ENCODE measurements at regions not wholly inside any gene's neighbourhood (a gene's known extent, or its start where the extent isn't known, plus 50 kb on each side); places are given as distances from the start of the nearest gene placed in this dataset.
A peak's percentile ranks its signal among the peaks of the same experiment; 100 is the strongest.

DNA sequence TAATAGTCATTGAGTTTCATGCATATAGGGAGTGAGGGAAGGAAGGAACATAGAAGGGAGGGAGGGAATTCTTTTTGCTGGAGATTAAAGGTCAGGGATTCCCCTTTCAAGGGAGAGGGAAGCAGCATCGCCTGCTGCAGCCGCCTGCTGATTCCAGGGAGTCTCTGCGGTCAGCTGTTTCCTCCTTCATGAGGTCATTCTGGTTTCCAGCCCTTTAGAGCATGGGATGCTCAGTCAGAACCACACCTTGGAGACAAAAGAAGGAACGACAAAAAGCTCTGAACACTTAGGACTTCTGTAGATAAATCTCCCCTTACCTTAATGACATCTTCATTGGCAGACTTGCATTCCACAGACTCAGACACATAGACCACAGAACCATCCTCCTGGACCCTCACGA is 923.0 kb upstream of the TMEM132C start:
- no peak for DNase-seq (ENCODE audit: low read depth in 2 of 3, low spot score in 2 of 3)

DNA sequence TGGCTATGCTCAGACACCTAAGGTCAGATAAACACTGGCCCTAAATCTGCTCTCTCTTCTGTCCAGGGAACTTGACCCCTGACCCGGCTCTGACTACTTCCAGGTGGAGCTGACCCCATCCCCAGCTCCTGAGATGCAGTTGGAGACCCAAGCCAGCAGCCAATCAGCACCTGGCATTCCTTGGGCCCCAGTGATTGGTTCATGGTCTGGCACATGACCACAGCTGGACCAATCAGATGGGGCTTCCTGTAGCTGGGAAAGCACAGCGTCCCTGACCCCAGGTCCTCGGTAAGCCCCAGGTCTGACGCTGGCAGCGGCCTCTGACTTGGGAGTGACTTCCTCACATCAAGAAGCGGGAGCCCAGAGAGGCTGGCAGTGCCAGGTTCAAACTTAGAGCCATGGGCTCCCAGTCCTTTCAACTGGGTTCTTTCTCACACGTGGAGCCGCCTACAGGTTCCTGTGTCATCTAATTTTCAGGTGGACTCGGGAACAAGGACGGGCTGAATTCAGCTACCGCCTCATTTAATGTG is 915.4 kb upstream of the TMEM132C start:
- DNase-seq (ENCODE audit: low read depth in 2 of 3, low spot score in 2 of 3), result no peak

DNA sequence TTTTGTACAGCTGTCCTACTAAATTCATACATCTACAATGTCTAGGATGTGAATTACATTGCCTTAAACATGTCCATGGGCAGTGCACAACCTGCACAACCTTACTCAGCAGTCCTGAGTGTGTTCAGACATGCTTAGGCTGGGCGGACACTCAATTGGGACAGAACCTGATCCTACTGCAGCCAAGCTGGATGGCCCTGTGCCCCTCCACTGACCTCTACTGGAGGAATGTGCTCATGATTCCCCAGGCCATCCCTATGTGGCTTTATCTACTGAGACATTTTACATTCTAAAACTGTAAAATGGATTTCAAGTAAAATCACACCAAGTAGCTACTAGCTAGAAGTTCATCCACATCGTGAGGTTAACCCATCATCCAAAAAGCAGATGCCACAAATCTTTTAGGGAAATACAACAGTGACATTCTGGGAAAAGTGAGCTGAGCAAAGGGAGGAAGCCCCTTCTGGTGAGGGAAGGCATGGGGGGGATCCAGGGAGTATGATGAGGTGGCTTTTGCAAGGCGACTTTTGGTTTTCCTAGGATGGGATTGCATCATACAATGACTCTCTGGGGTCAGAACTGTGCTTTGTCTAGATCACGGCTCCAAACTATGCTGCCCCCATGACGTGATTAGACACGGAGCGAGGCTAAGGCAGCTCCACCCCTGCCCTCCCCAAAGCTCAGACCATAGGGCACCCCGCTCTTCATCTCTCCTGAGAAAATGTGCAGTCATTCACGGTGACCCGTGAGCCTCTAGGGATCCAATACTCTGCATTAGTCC is 911.7 kb upstream of the TMEM132C start:
- DNase-seq (ENCODE audit: low read depth in 2 of 3, low spot score in 2 of 3), result no peak

DNA sequence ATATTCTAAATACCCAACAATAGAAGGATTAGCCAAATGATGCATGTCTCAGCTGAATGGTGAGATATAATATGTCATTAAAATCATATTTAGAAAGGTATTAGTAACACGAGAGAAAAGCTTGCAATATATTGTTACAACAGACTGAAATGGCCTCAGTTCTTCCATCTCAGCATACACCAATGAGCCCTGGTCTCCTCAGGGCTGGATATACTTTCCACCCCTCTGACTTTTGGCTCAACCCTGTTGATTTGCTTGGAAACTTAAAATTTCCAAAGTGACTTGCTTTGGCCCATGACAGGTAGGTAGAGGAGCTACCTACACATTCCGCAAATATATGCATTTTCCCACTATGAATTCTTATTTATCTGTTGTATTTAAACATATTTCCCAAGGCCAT is 908.1 kb upstream of the TMEM132C start:
- DNase-seq (ENCODE audit: low read depth in 2 of 3, low spot score in 2 of 3), result no peak

DNA sequence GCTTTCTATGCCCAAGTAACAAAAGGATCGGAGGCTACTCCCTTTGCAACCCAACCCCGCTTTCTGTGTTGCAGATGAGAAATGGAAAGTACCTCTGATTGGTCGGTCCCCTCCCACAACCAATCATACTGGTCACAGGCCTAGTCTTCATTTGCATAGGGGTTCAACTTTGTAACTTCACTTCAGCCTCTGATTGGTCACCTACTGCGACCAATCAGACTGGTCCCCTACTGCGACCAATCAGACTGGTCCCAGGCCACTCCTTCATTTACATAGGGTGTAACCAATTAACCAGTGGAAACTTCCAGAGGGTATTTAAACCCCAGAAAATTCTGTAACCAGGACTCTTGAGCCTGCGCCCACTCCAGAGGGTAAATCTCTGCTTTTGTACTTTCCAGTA is 906.4 kb upstream of the TMEM132C start:
- no peak for DNase-seq (ENCODE audit: low read depth in 2 of 3, low spot score in 2 of 3)

DNA sequence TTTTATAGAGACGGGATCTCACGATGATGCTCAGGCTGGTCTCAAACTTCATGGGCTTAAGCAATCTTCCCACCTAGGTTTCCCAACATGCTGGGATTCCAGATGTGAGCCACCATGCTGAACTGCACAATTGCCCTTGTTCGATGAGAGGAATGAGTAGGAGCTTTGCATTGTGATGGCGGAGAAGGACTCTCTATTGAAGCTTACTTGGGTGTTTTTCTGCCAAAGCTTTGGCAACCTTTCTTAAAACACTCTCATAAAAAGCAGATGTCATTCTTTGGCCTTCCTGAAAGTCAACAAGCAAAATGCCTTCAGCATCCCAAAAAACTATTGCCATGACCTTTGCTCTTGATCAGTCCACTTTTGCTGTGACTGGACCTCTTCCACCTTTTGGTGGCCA is 904.8 kb upstream of the TMEM132C start:
- no peak for DNase-seq (ENCODE audit: low read depth in 2 of 3, low spot score in 2 of 3)

DNA sequence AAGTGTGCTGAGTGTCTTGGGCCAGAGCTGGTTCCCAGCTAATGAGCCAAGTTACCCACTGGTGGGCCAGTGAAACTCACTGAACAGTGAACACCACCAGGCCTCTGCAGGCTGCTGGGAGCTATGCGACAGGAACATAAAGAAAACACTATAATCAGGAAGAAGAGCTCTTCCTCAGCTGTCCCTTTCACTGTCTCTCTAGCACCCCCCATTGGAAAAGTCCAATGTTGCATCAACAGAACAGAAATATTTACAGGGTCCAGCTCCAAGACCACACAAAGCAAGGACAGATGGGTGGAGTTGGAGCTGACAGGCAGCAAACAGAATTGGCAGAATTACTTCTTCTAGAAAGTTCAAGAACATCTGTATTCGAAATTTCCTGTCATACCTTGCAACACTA is 903.6 kb upstream of the TMEM132C start:
- no peak for DNase-seq (ENCODE audit: low read depth in 2 of 3, low spot score in 2 of 3)

DNA sequence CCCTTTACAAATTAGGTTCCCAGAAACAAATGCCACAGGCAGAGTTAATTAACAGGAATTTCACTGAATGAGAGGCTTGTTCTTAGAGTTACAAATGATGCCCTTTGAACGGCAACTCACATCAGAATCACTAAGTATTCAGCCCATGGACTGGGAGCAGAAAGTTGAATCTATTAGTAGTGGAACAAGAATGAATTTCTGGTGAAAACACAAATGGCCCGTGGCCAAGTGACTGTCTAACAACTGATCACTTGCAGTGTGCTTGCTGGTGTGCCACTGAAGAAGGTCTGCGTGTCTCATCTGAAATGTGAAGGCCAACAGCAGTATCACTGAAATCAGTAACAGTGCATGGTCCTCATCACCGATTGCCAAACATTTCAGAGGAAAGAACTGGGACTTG is 893.4 kb upstream of the TMEM132C start:
- no peak for DNase-seq (ENCODE audit: low read depth in 2 of 3, low spot score in 2 of 3)

DNA sequence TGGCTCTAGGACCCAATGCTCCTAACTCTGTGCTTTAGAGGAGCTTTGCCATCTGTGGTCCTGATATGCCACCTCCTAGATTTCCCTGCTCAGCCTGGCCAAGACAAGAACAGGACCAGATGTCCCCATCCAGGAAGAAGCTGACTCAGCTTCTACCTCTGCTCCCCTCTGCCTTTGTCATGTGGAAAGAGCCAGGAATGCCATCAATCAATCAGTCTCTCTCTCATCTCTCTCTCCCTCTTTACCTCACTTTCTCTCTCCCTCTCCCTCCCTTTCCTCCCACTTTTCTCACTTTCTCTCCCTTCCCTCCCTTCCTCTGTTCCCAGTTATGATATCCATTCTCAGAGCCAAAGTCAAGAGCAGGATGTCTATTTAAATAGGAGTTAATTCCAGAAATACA is 892.5 kb upstream of the TMEM132C start:
- no peak for DNase-seq (ENCODE audit: low read depth in 2 of 3, low spot score in 2 of 3)

DNA sequence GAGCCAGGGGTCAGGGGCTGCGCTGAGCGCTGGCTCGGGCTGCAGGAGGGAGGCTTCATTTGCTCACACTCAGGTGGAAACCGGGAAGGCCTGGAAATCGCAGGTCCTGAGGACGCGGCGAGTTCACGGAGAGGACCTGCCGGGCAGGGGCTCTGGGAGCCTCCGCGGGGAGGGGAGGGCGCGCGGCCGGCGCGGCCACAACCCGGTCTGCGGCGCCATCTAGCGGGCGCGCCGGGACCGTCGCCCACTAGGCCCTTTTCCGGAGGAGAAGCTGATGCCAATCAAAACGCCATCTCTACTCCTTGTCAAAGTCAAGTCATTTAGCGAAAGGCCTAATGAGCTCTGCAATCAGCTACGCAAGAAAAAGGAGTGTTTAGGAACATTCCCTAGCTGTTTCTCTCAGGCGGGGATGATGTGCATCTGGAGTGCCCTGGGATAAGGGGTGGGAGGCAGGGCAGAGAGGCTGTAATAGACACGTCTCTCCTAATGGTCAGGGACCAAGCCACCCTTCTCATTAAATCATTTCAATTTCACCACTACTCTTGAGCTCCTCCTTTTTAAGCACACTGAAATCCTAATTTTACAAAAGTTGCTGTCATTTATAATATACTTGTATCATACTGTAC is 885.8 kb upstream of the TMEM132C start:
- DNase-seq (ENCODE audit: low read depth in 2 of 3, low spot score in 2 of 3), result peak; percentile 3 to 11 (median 5)

DNA sequence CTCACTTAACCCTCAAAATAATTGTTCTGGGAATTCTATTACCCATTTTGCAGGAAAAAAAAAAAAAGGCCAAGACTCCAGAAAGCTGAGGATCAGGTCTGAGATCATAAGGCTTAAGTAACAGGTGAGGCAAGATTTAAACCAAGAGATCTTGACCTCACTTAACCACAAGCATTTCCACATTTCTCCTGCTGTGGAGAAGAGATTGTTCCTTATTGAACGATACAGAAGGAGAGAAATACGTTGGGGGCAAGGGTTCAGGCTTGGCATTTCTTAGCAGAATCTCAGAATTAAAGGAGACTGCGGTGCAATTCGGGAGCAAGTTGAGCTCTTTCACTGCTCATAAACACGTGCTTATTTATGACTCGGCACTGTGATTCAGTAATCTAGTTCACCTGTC is 885.3 kb upstream of the TMEM132C start:
- no peak for DNase-seq (ENCODE audit: low read depth in 2 of 3, low spot score in 2 of 3)

DNA sequence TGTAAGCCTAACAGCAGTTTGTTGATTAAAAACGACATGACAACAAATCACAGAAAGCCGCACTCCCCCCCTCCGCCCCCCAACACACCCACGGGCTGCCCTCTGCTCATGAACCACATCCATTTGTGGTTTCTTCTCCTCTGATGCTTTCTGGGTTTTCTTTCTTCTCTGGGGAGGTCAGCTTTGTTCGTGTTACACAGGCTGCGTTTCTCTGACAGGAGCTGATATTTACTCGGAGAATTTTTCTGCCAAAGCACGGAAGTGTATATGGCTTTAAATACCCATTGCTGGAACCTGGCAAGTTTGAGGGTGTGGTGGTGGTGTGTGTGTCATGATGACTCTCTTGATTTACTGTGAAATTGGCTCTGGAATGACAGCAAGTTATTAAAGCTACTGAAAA is 883.7 kb upstream of the TMEM132C start:
- DNase-seq (ENCODE audit: low read depth in 2 of 3, low spot score in 2 of 3), result no peak

DNA sequence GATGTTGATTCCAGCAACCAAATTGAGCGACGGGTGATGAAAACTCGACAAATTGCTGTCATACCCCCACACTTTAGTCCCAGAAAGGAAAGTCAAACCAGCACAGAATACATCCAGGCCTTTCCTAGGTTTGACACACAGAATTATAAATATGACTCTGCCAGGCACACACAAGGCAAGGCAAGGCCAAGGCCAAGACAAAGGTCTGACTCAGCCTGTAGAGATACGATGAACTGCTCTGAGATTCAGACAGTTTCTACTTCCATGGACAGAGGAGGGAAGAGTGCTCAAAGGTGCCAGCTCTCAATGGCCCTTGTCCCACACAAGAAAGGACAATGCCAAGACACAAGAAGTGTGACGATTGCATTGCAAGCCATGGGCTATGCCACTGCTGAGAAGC is 880.2 kb upstream of the TMEM132C start:
- no peak for DNase-seq (ENCODE audit: low read depth in 2 of 3, low spot score in 2 of 3)

DNA sequence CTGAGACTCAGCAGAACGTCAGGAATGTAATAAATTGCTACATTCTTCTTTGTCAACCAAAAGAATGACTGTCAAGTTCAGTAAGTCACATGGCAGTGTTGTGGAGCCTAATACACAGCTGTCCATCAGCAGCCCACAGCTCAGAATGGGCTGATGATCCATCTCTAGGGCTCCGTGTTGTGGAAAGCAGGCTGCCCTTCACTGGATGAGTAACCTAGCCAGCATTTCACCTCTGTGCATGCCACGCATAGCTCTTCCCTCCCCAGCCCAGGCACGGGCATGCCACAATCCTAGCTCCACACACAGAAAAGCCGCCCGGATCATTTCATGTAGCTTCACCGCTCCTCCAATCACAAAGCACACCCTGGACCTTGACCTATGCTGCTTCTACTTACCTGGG is 878.0 kb upstream of the TMEM132C start:
- no peak for DNase-seq (ENCODE audit: low read depth in 2 of 3, low spot score in 2 of 3)

DNA sequence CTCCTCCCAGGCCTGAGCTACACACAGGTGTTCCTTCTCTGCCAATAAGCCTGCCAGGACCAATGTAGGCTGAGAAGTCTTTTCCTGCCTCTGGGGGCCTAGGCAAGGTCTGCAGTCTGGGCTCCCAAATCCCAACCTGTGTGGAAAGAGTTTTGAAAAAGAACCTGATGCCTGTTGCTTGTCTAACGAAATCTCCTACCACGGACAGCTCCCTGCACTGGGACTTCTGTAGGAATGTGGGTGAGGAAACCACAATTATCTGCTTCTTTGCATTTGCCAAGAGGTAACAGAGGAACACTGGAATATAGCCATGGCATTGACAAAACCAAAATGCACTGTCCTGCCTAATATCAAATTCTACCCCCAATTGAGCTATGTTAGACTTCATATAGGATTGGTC is 877.0 kb upstream of the TMEM132C start:
- no peak for DNase-seq (ENCODE audit: low read depth in 2 of 3, low spot score in 2 of 3)

DNA sequence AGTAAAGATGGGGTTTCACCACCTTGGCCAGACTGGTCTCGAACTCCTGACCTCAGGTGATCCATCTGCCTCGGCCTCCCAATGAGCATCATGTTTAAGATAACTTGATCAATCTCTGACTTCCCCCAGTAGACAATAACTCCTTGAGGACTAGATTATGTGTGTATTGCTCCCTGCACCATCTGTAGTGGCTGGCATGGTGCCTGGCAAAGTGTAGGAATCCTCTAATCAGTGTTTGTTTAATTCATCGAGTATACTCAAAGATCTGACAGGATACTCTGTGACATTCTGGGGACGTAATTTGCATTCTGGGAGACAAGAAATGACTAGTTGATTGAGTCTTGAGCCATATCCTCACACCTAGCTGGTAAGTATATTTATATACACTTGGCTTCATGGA is 873.5 kb upstream of the TMEM132C start:
- no peak for DNase-seq (ENCODE audit: low read depth in 2 of 3, low spot score in 2 of 3)

DNA sequence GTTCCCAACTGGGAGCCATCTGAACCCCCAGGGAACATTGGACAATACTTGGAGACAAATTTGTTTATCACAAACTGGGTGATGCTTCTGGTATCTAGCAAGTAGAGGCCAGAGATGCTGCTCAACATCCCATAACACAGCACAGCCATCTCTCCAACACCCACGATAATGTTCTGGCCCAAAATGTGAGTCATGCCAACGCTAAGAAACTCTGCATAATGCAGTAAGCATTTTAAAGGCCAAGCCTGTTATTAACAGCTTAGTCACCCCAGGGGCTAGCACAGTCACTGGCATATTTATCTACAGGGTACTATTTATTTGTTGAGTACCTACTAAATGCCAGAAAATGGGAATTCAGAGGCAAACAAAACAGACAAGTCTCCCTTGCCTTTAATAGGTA is 873.1 kb upstream of the TMEM132C start:
- no peak for DNase-seq (ENCODE audit: low read depth in 2 of 3, low spot score in 2 of 3)

DNA sequence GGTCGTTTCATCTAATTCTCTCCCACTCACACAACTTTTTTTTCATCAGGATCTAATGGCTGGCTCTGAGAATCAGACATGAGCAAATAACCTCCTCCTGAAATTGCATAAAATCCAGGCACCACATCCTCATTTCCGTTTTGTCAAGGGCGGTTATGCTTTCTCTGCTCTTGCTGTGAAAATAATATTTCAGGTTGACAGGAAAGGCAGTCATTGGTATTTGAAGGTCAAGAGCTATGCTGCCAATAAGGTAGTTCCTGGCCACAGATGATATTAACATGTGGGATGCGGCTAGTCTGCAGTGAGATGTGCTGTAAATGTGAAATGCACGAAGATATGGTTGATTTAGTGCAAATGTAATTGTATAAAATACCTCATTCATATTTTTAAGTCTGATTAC is 870.2 kb upstream of the TMEM132C start:
- no peak for DNase-seq (ENCODE audit: low read depth in 2 of 3, low spot score in 2 of 3)

DNA sequence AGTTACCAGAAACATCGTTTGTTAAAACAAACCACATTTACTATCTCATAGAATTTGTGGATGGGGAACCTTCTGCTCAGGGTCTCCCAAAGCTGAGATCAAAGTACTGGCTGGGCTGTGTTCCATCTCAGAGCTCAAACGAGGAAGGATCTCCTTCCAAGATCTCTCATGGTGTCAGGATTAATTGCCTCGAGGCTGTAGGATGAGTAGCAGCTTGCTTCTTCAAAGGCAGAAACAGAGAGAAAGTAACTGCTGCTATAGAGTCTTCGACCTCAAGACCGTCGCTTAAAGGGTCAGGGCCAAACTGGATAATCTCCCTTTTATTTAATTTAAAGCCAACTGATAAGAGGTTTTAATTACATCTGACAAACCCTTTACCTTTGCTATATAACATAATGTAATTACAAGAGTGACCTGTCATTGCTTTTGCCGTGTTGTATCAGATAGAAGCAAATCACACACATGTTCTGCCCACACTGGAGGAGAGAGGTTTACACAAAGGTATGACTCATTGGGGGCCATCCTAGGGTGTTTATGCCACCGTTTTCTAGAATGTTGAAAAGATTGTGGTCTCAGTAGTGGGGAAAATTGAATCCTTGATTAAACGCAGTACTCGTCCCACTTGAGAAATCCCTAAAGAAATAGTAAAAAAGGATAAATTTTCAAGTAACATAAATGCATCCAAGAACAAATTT is 868.8 kb upstream of the TMEM132C start:
- DNase-seq (ENCODE audit: low read depth in 2 of 3, low spot score in 2 of 3), result no peak

DNA sequence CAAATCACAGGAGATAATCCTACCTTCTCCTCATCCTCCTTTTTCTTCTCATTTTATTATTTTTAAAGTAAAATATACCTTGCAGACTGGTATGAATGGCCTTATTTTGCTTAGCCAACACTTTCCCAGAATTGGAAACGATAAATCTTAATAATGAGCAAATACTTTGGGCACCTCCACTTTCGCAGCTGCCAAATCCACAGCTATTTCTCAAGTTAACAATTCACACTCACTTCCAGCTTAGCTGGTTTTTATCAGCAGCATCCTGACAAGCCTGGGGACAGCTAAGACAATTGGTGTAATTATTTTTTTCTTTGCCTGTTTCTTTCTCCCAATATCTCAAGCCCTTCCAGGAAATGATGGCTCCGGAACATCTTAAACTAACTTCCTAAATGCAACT is 867.5 kb upstream of the TMEM132C start:
- DNase-seq (ENCODE audit: low read depth in 2 of 3, low spot score in 2 of 3), result no peak

DNA sequence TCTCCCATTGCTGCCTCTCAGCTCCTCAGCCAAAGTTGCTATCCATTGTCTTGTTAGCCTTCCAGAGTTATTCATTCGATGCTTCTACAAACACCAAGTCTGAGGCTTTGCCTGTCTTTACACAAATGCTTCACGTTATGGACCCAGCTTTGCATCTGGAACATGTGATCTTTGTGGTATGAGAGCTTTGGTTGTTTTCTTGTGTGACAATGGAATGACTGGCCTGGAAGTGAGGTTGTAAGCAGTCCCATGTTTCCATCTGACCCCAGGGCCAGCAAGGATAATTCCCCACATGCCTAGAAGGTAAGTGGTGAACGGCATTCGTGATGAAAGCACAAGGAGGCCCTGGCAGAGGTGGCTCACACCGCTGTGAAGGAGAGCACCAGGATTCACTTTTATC is 866.7 kb upstream of the TMEM132C start:
- DNase-seq (ENCODE audit: low read depth in 2 of 3, low spot score in 2 of 3), result no peak

DNA sequence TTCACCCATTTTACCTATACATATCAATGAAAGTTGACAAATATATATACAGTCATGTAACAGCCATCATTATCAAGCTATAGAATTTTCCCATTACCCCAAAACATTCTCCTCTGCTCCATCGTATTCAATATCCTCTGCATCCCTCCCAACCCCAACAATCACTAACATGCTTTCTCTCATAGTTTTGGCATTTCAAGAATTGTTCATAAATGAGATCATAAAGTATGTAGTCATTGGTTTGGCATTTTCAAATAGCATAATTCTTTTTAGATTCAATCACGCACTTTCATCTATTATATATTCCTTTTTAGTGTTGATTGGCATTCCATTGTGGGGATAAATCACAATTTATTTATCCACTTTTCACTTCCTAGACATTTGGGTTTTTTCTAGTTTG is 866.0 kb upstream of the TMEM132C start:
- DNase-seq (ENCODE audit: low read depth in 2 of 3, low spot score in 2 of 3), result no peak

Measured in activated CD8-positive, alpha-beta memory T cell treated with anti-CD3 and anti-CD28 coated beads for 48 hours (primary cell).